ENCODE measurements at regions not wholly inside any gene's neighbourhood (a gene's known extent, or its start where the extent isn't known, plus 50 kb on each side); places are given as distances from the start of the nearest gene placed in this dataset.

DNA sequence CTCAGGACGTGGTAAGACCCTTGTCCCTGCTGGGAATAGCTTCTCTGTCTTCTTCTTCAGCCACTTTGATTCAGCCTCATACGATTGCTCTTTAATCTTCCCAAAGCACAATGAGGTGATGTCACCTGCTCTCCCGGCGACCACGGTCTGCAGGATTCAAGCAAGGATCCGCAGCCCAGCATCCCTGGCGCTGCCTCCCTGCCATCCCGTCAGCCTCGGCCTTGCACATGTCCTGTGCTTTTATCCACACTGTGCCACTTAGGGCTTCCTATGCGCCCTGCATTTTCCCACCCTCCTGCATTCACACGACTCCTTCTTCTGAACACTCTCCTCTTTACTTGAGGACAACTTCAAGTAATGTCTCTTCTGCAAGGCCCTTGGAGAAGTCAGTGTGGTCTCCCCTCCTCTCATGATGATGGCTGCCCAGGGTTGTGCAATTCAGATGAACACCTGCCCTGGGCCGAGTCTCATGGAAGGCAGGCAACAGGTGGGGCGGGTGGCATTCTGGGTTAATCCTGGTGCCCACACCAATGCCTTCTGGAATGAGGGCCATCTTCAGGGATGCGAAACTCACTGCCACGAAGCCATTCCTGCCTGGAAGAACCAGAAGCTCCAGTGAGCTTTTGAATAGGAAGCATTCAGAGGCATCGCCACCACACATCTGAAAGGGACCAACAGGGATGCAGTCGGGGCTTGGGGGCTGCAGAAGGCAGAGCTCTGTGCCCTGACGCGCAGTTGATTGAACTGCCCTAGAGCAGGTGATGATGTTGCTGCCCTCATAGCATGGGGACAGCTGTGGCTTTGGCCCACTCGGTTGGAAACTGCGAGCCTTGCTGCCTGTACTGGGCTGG is 287.5 kb downstream of the GLRX3 start:
- ATAC-seq (no peak), DNase-seq (no peak)
- Histone ChIP-seq H3K9me3 (ENCODE audit: control insufficient read depth, low read length) (no peaks in the 10 kb centered on the region), H3K27me3 (ENCODE audit: control insufficient read depth, insufficient read depth) (no peaks in the 10 kb centered on the region), H3K4me1 (ENCODE audit: control insufficient read depth, insufficient read depth, low read length) (no peaks in the 10 kb centered on the region), H3K4me3 (ENCODE audit: low read length) (no peak overlapping the region), H3K27ac (ENCODE audit: low read length) (no peak overlapping the region)
- WGBS = 87% methylated on average over 21 of the region's 21 CpGs
- intact Hi-C loops (cut with DNase I) = no loop called here

DNA sequence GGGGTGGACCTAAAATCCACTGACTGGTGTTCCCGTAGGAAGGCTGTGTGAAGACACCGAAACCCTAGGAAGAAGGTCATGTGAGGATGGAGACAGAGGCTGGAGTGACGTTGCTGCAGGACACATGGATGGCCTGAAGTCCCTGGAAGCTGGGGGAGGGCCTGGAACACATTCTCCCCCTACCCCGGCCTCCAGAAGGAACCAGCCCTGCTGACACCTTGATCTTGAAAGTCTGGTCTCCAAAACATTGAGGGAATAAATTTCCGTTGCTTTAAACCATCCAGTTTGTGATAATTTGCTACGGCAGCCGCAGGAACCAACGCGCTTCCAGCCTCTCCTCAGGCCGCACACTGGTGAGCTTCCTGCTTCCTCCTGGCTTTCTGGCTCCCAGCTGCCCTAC is 288.2 kb downstream of the GLRX3 start:
- no peak overlapping the region for H3K27ac ChIP-seq (ENCODE audit: low read length)
- H3K9me3 ChIP-seq (ENCODE audit: control insufficient read depth, low read length) = no peaks in the 10 kb centered on the region
- ATAC-seq = no peak
- no peak for DNase-seq
- 70% methylated on average over 10 of the region's 10 CpGs for WGBS
- intact Hi-C loops (cut with DNase I) = no loop called here
- H3K4me1 ChIP-seq (ENCODE audit: control insufficient read depth, insufficient read depth, low read length) = no peaks in the 10 kb centered on the region
- no peak overlapping the region for H3K4me3 ChIP-seq (ENCODE audit: low read length)
- H3K27me3 ChIP-seq (ENCODE audit: control insufficient read depth, insufficient read depth) = no peaks in the 10 kb centered on the region

DNA sequence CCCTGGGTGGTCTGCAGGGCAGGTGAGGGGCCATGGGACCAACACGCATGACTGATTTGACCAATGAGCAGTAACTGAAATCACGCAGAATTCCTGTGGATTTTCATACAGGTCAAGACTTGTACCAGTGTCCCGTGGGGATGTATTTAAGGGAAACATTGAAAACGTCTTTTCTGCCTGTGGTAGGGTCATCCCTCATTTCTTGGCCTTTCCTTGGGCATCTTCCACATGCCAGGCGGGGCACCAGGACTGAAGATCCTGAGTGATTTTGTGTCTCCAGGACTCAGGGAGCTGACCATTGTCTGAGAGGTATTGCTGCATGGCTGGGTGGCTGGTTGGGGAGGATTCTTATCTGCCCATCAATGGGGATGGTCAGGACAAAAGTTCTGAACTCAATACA is 289.0 kb downstream of the GLRX3 start:
- Histone ChIP-seq H3K27me3 (ENCODE audit: control insufficient read depth, insufficient read depth) (no peaks in the 10 kb centered on the region), H3K27ac (ENCODE audit: low read length) (no peak overlapping the region), H3K4me3 (ENCODE audit: low read length) (no peak overlapping the region), H3K4me1 (ENCODE audit: control insufficient read depth, insufficient read depth, low read length) (no peaks in the 10 kb centered on the region), H3K9me3 (ENCODE audit: control insufficient read depth, low read length) (no peaks in the 10 kb centered on the region)
- WGBS = 79% methylated on average over 5 of the region's 5 CpGs
- intact Hi-C loops (cut with DNase I) = no loop called here
- ATAC-seq = no peak
- DNase-seq = no peak

DNA sequence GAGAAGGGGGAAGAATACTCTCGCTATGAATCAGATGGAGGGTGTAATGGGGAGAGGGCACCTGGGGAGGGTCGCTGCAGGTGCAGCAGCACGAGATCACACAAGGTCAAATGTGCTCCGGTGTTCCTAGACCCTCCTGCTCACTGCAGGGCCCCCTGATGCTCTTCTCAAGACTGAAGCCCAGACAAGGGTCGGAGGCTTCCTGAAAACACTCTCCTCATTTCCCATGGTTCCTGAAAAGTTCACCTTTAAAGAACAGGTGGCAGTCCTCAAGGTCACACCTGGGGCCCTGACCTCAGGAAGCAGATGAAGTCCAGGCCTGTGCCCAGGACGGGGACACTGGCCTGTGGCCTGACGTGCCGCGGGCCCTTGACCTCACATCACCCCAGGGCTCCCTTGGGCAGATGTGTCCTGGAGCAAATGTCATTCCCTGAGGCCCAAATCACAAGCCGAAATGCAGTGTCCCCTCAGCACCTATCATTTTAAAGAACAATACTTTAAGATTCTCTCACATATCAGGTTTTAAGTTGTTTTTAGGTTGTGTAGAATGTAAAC is 289.8 kb downstream of the GLRX3 start:
- Histone ChIP-seq H3K9me3 (ENCODE audit: control insufficient read depth, low read length) (no peaks in the 10 kb centered on the region), H3K4me3 (ENCODE audit: low read length) (no peak overlapping the region), H3K27me3 (ENCODE audit: control insufficient read depth, insufficient read depth) (no peaks in the 10 kb centered on the region), H3K4me1 (ENCODE audit: control insufficient read depth, insufficient read depth, low read length) (no peaks in the 10 kb centered on the region), H3K27ac (ENCODE audit: low read length) (no peak overlapping the region)
- no peak for DNase-seq
- intact Hi-C loops (cut with DNase I) = no loop called here
- 82% methylated on average over 10 of the region's 10 CpGs for WGBS
- no peak for ATAC-seq

DNA sequence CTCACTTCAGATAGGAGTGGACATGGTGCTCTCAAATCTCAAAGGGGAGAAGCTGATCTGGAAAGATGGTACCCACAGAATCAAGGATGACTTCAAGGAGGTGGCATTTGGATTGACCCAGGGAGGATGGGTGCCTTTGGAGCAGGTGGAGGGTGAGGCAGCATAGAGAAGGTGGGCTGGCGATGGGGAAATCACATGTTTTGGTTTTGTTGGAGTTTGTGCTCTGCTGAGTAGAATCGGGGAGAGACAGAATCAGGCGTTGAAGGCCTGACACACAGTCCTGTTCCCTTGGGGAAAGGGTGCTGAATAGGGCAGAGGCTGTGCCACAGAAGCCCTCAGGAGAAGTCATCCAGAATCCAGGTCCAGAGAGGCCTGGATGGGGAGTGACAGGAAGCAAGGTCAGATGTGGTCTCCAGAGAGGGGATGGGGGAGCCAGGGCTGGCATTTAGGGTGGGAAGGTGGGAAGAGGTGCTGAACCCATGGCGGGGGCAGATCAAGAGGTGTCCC is 291.1 kb downstream of the GLRX3 start:
- no peak for DNase-seq
- no peak overlapping the region for H3K27ac ChIP-seq (ENCODE audit: low read length)
- H3K4me1 ChIP-seq (ENCODE audit: control insufficient read depth, insufficient read depth, low read length) = no peaks in the 10 kb centered on the region
- intact Hi-C loops (cut with DNase I) = no loop called here
- WGBS = 87% methylated on average over 4 of the region's 4 CpGs
- no peaks in the 10 kb centered on the region for H3K9me3 ChIP-seq (ENCODE audit: control insufficient read depth, low read length)
- H3K4me3 ChIP-seq (ENCODE audit: low read length) = no peak overlapping the region
- H3K27me3 ChIP-seq (ENCODE audit: control insufficient read depth, insufficient read depth) = no peaks in the 10 kb centered on the region
- ATAC-seq = no peak

DNA sequence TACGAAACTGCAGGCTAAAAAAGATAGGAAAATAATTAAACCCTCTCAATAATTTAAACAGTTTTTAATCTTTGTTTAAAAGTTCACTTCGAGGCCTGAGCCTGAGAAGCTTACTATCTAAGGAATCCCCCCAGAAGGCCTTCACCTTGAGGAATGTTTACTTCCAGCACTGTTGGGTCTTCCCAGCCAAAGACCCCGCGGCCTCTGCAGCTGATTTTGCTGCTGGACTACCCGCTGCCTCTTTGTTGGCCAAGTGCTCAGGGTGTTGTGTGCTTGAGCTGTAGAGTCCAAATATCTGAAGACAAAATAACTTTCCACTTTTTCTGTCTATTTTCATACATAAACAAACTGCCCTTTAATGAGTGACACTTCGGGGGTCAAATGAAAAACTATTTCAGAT is 292.7 kb downstream of the GLRX3 start:
- no peak for ATAC-seq
- H3K4me1 ChIP-seq (ENCODE audit: control insufficient read depth, insufficient read depth, low read length) = no peaks in the 10 kb centered on the region
- H3K4me3 ChIP-seq (ENCODE audit: low read length) = no peak overlapping the region
- no peak overlapping the region for H3K27ac ChIP-seq (ENCODE audit: low read length)
- WGBS = 64% methylated on average over 6 of the region's 6 CpGs
- DNase-seq = no peak
- intact Hi-C loops (cut with DNase I) = no loop called here
- H3K9me3 ChIP-seq (ENCODE audit: control insufficient read depth, low read length) = no peaks in the 10 kb centered on the region
- no peaks in the 10 kb centered on the region for H3K27me3 ChIP-seq (ENCODE audit: control insufficient read depth, insufficient read depth)

DNA sequence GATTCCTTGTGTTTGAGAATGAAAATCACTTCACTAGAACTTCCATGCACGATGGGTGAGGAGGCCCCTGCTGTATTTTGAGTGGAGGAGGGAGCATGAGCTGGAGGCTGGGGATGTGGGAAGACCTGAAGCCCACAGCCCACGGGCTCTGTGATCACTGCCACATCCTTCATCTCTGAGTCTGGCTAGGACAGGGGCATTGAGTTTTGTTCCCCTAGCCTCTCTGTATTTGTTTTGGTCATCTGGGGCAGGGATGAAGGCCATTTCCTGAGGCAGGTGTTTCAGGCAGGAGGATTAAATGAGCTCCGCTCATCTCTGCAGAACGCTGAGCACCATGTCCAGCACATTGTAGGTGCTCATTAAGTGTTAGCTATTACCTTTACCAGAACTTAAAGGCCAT is 293.6 kb downstream of the GLRX3 start:
- Histone ChIP-seq H3K9me3 (ENCODE audit: control insufficient read depth, low read length) (no peaks in the 10 kb centered on the region), H3K4me1 (ENCODE audit: control insufficient read depth, insufficient read depth, low read length) (no peaks in the 10 kb centered on the region), H3K4me3 (ENCODE audit: low read length) (no peak overlapping the region), H3K27ac (ENCODE audit: low read length) (no peak overlapping the region), H3K27me3 (ENCODE audit: control insufficient read depth, insufficient read depth) (no peaks in the 10 kb centered on the region)
- 81% methylated on average over 4 of the region's 4 CpGs for WGBS
- DNase-seq = no peak
- intact Hi-C loops (cut with DNase I) = no loop called here
- ATAC-seq = no peak

DNA sequence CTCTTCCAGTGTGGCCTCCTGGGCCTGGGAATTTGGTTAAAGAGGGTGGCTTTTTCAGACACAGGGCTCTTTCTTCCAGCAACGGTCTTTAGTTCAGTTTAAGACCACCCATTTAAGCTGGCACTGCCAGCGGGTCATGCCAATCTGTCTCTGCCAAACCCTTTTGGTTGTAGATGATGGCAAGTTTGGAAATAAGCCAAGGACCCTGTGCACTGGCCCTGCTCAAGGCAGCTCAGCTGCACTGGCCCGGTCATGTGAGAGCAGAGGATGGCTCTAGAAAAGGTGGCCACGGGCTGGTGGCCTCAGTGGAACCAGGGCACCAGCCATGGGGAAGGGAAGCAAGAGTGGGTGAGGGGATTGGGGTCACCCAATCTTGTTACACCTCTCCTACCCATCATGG is 294.1 kb downstream of the GLRX3 start:
- 78% methylated on average over 4 of the region's 4 CpGs for WGBS
- no peak overlapping the region for H3K4me3 ChIP-seq (ENCODE audit: low read length)
- intact Hi-C loops (cut with DNase I) = no loop called here
- DNase-seq = no peak
- no peaks in the 10 kb centered on the region for H3K9me3 ChIP-seq (ENCODE audit: control insufficient read depth, low read length)
- H3K27ac ChIP-seq (ENCODE audit: low read length) = no peak overlapping the region
- no peaks in the 10 kb centered on the region for H3K27me3 ChIP-seq (ENCODE audit: control insufficient read depth, insufficient read depth)
- no peaks in the 10 kb centered on the region for H3K4me1 ChIP-seq (ENCODE audit: control insufficient read depth, insufficient read depth, low read length)
- ATAC-seq = no peak

DNA sequence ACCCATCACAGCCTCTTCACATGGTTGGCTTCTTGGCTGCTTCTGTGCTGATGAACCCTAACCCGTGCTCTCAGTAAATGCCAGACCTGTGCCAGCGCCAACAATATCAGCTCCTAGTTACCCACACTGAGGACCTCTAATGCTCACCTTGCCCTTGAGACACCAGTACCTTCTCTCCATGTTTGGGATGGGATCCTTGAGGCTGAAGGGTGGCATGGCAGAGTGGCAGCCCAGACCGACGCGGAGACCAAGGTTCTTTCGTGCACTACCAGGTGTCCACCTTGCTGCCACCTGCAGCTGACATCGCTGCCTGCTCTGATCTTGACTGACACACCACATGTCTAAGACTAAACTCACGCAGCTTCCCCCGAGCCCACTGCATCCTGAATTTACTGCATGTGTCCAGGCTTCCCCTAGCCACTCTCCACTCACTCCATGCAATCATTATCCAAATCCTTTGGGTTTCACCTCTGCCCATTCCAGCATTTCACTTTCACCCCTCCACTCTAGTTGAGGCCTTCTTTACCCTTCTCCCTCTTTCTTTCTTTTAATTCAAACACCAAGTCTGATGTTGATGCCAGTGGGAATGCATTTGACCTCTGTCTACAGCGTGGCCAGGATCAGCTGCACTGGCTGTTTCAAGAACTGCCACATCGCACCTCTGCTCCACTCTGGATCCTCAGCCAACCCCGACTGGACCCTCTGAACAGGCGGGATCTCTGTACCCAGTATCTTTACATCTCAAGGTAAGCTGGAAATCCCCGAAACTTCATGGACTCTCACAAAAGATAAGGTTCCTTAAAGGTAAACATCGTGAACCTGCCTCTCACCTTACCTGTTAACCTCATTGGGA is 294.9 kb downstream of the GLRX3 start:
- H3K27ac ChIP-seq (ENCODE audit: low read length) = no peak overlapping the region
- H3K4me3 ChIP-seq (ENCODE audit: low read length) = no peak overlapping the region
- intact Hi-C loops (cut with DNase I) = no loop called here
- DNase-seq (no peak), ATAC-seq (no peak)
- H3K4me1 ChIP-seq (ENCODE audit: control insufficient read depth, insufficient read depth, low read length) = no peaks in the 10 kb centered on the region
- H3K27me3 ChIP-seq (ENCODE audit: control insufficient read depth, insufficient read depth) = no peaks in the 10 kb centered on the region
- WGBS = 87% methylated on average over 15 of the region's 15 CpGs
- no peaks in the 10 kb centered on the region for H3K9me3 ChIP-seq (ENCODE audit: control insufficient read depth, low read length)

DNA sequence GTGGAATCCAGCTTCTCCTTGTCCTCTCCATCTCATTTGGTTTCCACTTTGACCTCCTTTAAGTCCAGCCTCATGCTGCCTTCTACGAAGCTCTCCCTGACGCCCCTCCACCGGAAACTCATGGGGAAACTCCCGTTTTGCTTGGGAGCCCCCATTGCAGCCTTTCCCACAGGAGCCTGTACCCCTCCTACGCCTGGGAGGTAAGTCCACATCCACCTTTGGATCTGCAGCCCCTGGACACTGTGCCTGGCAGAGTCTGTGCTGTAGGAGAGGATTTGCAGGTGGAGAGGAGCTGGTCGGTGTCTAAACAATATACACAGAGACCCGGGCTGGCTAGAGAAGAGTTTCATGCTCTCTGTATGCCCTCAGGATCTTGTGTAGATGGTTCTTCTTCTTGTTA is 296.1 kb downstream of the GLRX3 start:
- DNase-seq = no peak
- intact Hi-C loops (cut with DNase I) = no loop called here
- no peaks in the 10 kb centered on the region for H3K9me3 ChIP-seq (ENCODE audit: control insufficient read depth, low read length)

DNA sequence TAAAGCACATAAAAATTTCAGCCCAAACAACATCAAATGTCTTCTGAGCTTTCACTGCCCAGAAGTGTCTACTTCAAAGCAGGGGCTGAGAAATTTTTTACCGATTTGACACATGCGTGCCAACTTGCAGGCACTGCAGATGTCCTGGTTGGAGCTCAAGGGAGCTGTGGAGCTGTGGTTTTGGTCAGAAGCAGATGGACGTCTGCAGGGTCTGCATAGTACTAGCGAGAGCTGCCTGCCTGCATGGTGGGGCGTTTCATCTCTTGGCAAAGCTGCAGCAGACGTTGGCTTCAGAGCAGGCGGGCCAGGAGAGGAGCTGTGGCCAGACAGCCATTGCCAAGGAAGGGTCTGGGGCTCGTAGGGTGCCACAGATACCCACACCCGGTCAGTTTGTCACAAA is 296.7 kb downstream of the GLRX3 start:
- ATAC-seq = no peak
- 75% methylated on average over 9 of the region's 9 CpGs for WGBS
- no peak overlapping the region for H3K4me3 ChIP-seq (ENCODE audit: low read length)
- no peaks in the 10 kb centered on the region for H3K27me3 ChIP-seq (ENCODE audit: control insufficient read depth, insufficient read depth)
- no peaks in the 10 kb centered on the region for H3K4me1 ChIP-seq (ENCODE audit: control insufficient read depth, insufficient read depth, low read length)
- H3K27ac ChIP-seq (ENCODE audit: low read length) = no peak overlapping the region
- intact Hi-C loops (cut with DNase I) = no loop called here
- DNase-seq = no peak
- H3K9me3 ChIP-seq (ENCODE audit: control insufficient read depth, low read length) = no peaks in the 10 kb centered on the region

More for the DNA sequence above, 296.1 kb downstream of the GLRX3 start:
- WGBS = 76% methylated on average over 7 of the region's 7 CpGs
- Histone ChIP-seq H3K4me1 (ENCODE audit: control insufficient read depth, insufficient read depth, low read length) (no peaks in the 10 kb centered on the region), H3K27ac (ENCODE audit: low read length) (no peak overlapping the region), H3K4me3 (ENCODE audit: low read length) (no peak overlapping the region), H3K27me3 (ENCODE audit: control insufficient read depth, insufficient read depth) (no peaks in the 10 kb centered on the region)
- no peak for ATAC-seq
